PC-3 (cell line): ENCODE measurements at regions not wholly inside any gene's neighbourhood (a gene's known extent, or its start where the extent isn't known, plus 50 kb on each side); places are given as distances from the start of the nearest gene placed in this dataset.

Experiments used
- CTCF ChIP-seq: fragments of 300-600 bp; sonication (generic); conservative IDR thresholded peaks from 2 replicates; pipeline ENCODE4 v1.5.1; 2017; ENCODE audit warnings: antibody characterized with exemption, low read depth, mild to moderate bottlenecking, low read length
- EZH2 ChIP-seq: fragments of 300-600 bp; sonication (generic); IDR thresholded peaks from one replicate; pipeline ENCODE4 v1.6.1; 2017; ENCODE audit warnings: antibody characterized with exemption, mild to moderate bottlenecking, low read length; ENCODE audit not compliant: unreplicated experiment
- EZH2phosphoT487 ChIP-seq: fragments of 300-600 bp; sonication (generic); IDR thresholded peaks from 2 replicates; pipeline ENCODE4 v1.6.1; 2018; ENCODE audit warnings: mild to moderate bottlenecking, antibody characterized with exemption, low read length, borderline replicate concordance

- no peak for TF ChIP-seq CTCF
- no peak for TF ChIP-seq EZH2
- TF ChIP-seq EZH2phosphoT487, result no peak
Observed at GRCh38 chr2:126778561-126779501, 119.9 kb upstream of the TEX51 start.
